ENCODE measurements at regions not wholly inside any gene's neighbourhood (a gene's known extent, or its start where the extent isn't known, plus 50 kb on each side); places are given as distances from the start of the nearest gene placed in this dataset.

DNA sequence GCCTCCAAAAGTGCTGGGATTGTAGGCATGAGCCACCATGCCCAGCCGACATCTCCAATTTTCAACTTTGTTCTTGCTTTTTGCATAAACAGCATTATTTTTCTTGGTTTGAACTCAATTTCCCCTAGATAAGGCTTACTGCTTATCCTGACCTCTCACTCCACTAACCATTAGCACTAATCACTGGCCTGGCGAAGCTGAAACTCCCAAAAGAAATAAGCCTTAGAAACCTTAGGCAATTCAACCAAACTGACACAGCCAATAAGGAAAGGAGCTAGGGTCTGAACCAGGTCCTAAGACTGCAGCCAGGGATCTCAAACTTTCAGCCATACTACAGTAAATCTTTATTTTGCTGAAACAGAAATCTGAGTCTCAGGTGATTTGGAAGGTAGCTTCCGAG is 448.0 kb downstream of the RMST start:
- DNase-seq (ENCODE audit: low read depth, low spot score) (no peak), ATAC-seq (no peak), FAIRE-seq (no peak)
- POLR2A ChIA-PET: no interaction called here
- Histone ChIP-seq H3K4me2 (ENCODE audit: control insufficient read depth, insufficient read depth) (no peak overlapping the region), H3K27me3 (replicated peaks in 1 of 2; ENCODE audit: control insufficient read depth in 2 of 2, insufficient read depth in 2 of 2, low read length in 1 of 2) (peaks cover 0 to 2% of the 10 kb centered on the region in 2 experiments; a peak in 1 of 4 replicates), H3K36me3 (ENCODE audit: control insufficient read depth in 2 of 2, insufficient read depth in 2 of 2, low read length in 1 of 2) (no peaks in the 10 kb centered on the region), H3K27ac (ENCODE audit: control insufficient read depth, insufficient read depth) (no peak overlapping the region), H3K4me1 (ENCODE audit: control insufficient read depth, insufficient read depth, low read length) (no peaks in the 10 kb centered on the region), H3K4me3 (no peak overlapping the region), H4K20me1 (ENCODE audit: control insufficient read depth, insufficient read depth) (no peaks in the 10 kb centered on the region), H3K79me2 (ENCODE audit: control insufficient read depth, insufficient read depth, low read length) (no peaks in the 10 kb centered on the region), H3K9me3 (replicated peaks; ENCODE audit: control insufficient read depth, insufficient read depth, low read length) (no peaks in the 10 kb centered on the region), H2AFZ (ENCODE audit: control insufficient read depth, low read depth, low read length) (no peak overlapping the region), H3K9ac (ENCODE audit: control insufficient read depth, insufficient read depth, low read length) (no peak overlapping the region)
- intact Hi-C loops (cut with micrococcal nuclease; ENCODE audit: unreplicated experiment) (no loop called here), in situ Hi-C loops (cut with MboI) (no loop called here)
- TF ChIP-seq JUND (IDR thresholded peaks at IDR 0.05; ENCODE audit: low read depth, low read length): no peak
- TF ChIP-seq, protein P1, sequence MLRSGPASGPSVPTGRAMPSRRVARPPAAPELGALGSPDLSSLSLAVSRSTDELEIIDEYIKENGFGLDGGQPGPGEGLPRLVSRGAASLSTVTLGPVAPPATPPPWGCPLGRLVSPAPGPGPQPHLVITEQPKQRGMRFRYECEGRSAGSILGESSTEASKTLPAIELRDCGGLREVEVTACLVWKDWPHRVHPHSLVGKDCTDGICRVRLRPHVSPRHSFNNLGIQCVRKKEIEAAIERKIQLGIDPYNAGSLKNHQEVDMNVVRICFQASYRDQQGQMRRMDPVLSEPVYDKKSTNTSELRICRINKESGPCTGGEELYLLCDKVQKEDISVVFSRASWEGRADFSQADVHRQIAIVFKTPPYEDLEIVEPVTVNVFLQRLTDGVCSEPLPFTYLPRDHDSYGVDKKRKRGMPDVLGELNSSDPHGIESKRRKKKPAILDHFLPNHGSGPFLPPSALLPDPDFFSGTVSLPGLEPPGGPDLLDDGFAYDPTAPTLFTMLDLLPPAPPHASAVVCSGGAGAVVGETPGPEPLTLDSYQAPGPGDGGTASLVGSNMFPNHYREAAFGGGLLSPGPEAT (IDR thresholded peaks at IDR 0.05; ENCODE audit: low read depth): no peak
- no peak for TF ChIP-seq TCF12 (IDR thresholded peaks at IDR 0.05; ENCODE audit: low read depth, low read length)
- no peak for TF ChIP-seq RAD21 (IDR thresholded peaks at IDR 0.05; ENCODE audit: insufficient read depth, low read depth, low read length)
- no peak for TF ChIP-seq SMAD1 (IDR thresholded peaks at IDR 0.05; ENCODE audit: low read depth, partially characterized antibody)
- TF ChIP-seq RB1 (IDR thresholded peaks at IDR 0.05; ENCODE audit: borderline replicate concordance): no peak
- no peak for TF ChIP-seq CREM (IDR thresholded peaks at IDR 0.05; ENCODE audit: low read depth)
- TF ChIP-seq ZNF384 (IDR thresholded peaks at IDR 0.05; ENCODE audit: borderline replicate concordance, low read depth, low read length): no peak
- TF ChIP-seq MYB (IDR thresholded peaks at IDR 0.05; ENCODE audit: borderline replicate concordance, low read depth, low read length): no peak
- no peak for TF ChIP-seq FOS (IDR thresholded peaks at IDR 0.05; ENCODE audit: borderline replicate concordance, extremely low read depth, insufficient read length)
- TF ChIP-seq RFX5 (IDR thresholded peaks at IDR 0.05; ENCODE audit: low read depth, low read length): no peak
- TF ChIP-seq, protein P2, sequence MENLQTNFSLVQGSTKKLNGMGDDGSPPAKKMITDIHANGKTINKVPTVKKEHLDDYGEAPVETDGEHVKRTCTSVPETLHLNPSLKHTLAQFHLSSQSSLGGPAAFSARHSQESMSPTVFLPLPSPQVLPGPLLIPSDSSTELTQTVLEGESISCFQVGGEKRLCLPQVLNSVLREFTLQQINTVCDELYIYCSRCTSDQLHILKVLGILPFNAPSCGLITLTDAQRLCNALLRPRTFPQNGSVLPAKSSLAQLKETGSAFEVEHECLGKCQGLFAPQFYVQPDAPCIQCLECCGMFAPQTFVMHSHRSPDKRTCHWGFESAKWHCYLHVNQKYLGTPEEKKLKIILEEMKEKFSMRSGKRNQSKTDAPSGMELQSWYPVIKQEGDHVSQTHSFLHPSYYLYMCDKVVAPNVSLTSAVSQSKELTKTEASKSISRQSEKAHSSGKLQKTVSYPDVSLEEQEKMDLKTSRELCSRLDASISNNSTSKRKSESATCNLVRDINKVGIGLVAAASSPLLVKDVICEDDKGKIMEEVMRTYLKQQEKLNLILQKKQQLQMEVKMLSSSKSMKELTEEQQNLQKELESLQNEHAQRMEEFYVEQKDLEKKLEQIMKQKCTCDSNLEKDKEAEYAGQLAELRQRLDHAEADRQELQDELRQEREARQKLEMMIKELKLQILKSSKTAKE (IDR thresholded peaks at IDR 0.05; ENCODE audit: low read depth, poor library complexity, severe bottlenecking): no peak
- no peak for TF ChIP-seq STAT3 (IDR thresholded peaks at IDR 0.05; ENCODE audit: low read depth, low read length)
- no peak for TF ChIP-seq RAD51 (IDR thresholded peaks at IDR 0.05)
- TF ChIP-seq, protein P3, sequence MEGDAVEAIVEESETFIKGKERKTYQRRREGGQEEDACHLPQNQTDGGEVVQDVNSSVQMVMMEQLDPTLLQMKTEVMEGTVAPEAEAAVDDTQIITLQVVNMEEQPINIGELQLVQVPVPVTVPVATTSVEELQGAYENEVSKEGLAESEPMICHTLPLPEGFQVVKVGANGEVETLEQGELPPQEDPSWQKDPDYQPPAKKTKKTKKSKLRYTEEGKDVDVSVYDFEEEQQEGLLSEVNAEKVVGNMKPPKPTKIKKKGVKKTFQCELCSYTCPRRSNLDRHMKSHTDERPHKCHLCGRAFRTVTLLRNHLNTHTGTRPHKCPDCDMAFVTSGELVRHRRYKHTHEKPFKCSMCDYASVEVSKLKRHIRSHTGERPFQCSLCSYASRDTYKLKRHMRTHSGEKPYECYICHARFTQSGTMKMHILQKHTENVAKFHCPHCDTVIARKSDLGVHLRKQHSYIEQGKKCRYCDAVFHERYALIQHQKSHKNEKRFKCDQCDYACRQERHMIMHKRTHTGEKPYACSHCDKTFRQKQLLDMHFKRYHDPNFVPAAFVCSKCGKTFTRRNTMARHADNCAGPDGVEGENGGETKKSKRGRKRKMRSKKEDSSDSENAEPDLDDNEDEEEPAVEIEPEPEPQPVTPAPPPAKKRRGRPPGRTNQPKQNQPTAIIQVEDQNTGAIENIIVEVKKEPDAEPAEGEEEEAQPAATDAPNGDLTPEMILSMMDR (IDR thresholded peaks at IDR 0.05 in 2 of 3, conservative IDR thresholded peaks at IDR 0.05 in 1 of 3; ENCODE audit: control insufficient read depth in 2 of 3, extremely low read depth in 1 of 3, insufficient read depth in 1 of 3, low read depth in 3 of 3, low read length in 3 of 3): no peak
- RAD21 ChIA-PET (ENCODE audit: unreplicated experiment): no interaction called here
- WGBS (ENCODE audit: insufficient coverage, insufficient replicate concordance, low lambda C conversion rate, missing lambda C conversion rate): 21% methylated on average over 3 of the region's 3 CpGs
- CTCF ChIA-PET: no interaction called here
- BruUV-seq (replicated peaks): no TSS peak
- SMC1A ChIA-PET (ENCODE audit: uncharacterized antibody, unreplicated experiment): interaction anchor here (1.0 kb wide), 1 partner anchor 9 kb away, joined by 4 read pairs; no protein-coding TSS in a partner anchor
